Skeletal muscle satellite cell (primary cell): ENCODE measurements at regions not wholly inside any gene's neighbourhood (a gene's known extent, or its start where the extent isn't known, plus 50 kb on each side); places are given as distances from the start of the nearest gene placed in this dataset.

Source experiments
- H3K27me3 ChIP-seq: 2 replicates; pipeline ENCODE4 v1.7.0; 2013; ENCODE audit warnings: low read length; ENCODE audit not compliant: control insufficient read depth, insufficient read depth
- H3K36me3 ChIP-seq: 2 replicates; pipeline ENCODE4 v1.7.0; 2013; ENCODE audit warnings: mild to moderate bottlenecking, control low read depth, low read length; ENCODE audit not compliant: insufficient read depth
- H3K4me1 ChIP-seq: 2 replicates; pipeline ENCODE4 v1.7.0; 2013; ENCODE audit warnings: low read length; ENCODE audit not compliant: control insufficient read depth, insufficient read depth
- H3K4me2 ChIP-seq: 2 replicates; pipeline ENCODE4 v1.7.0; 2013; ENCODE audit warnings: mild to moderate bottlenecking, low read length
- H3K4me3 ChIP-seq: 2 replicates; pipeline ENCODE4 v1.7.0; 2013; ENCODE audit warnings: low read length
- H3K9ac ChIP-seq: 2 replicates; pipeline ENCODE4 v1.7.0; 2013; ENCODE audit warnings: mild to moderate bottlenecking, low read depth, low read length, moderate library complexity
- H3K9me3 ChIP-seq: replicated peaks from 2 replicates; pipeline ENCODE4 v1.7.0; 2013; ENCODE audit warnings: mild to moderate bottlenecking, control low read depth, low read length

- H3K36me3 ChIP-seq, result no peaks in the 10 kb centered on the region
- no peaks in the 10 kb centered on the region for H3K27me3 ChIP-seq
These were observed 1025.2 kb upstream of the GOT2 start for GRCh38 chr16:59759296-59759695.

GRCh38 chr16:59758848-59759247 lies 1024.7 kb upstream of the GOT2 start:
- Histone ChIP-seq H3K9me3 (no peaks in the 10 kb centered on the region), H3K4me2 (no peak overlapping the region), H3K27me3 (no peaks in the 10 kb centered on the region), H3K4me3 (no peak overlapping the region), H3K4me1 (no peaks in the 10 kb centered on the region), H3K36me3 (no peaks in the 10 kb centered on the region), H3K9ac (no peak overlapping the region)

More at GRCh38 chr16:59759296-59759695, 1025.2 kb upstream of the GOT2 start:
- Histone ChIP-seq H3K4me1 (no peaks in the 10 kb centered on the region), H3K4me2 (no peak overlapping the region), H3K9me3 (no peaks in the 10 kb centered on the region), H3K4me3 (no peak overlapping the region), H3K9ac (no peak overlapping the region)

- Histone ChIP-seq H3K9me3 (no peaks in the 10 kb centered on the region), H3K27me3 (no peaks in the 10 kb centered on the region), H3K36me3 (no peaks in the 10 kb centered on the region)
These were observed 1020.7 kb upstream of the GOT2 start for GRCh38 chr16:59754854-59755253.

GRCh38 chr16:59749662-59750336 lies 1015.7 kb upstream of the GOT2 start:
- no peak overlapping the region for H3K4me3 ChIP-seq
- no peaks in the 10 kb centered on the region for H3K36me3 ChIP-seq
- H3K4me2 ChIP-seq, result no peak overlapping the region
- no peaks in the 10 kb centered on the region for H3K4me1 ChIP-seq
- H3K9me3 ChIP-seq, result no peaks in the 10 kb centered on the region
- H3K9ac ChIP-seq, result no peak overlapping the region
- no peaks in the 10 kb centered on the region for H3K27me3 ChIP-seq

More at GRCh38 chr16:59754854-59755253, 1020.7 kb upstream of the GOT2 start:
- Histone ChIP-seq H3K9ac (no peak overlapping the region), H3K4me1 (no peaks in the 10 kb centered on the region), H3K4me3 (no peak overlapping the region), H3K4me2 (no peak overlapping the region)

- Histone ChIP-seq H3K9me3 (no peaks in the 10 kb centered on the region), H3K4me1 (no peaks in the 10 kb centered on the region), H3K4me3 (no peak overlapping the region), H3K27me3 (no peaks in the 10 kb centered on the region), H3K36me3 (no peaks in the 10 kb centered on the region), H3K4me2 (no peak overlapping the region), H3K9ac (no peak overlapping the region)
These were observed 1014.4 kb upstream of the GOT2 start for GRCh38 chr16:59748531-59748930.

GRCh38 chr16:59743504-59743903 lies 1009.4 kb upstream of the GOT2 start:
- Histone ChIP-seq H3K9me3 (no peaks in the 10 kb centered on the region), H3K4me3 (no peak overlapping the region), H3K9ac (no peak overlapping the region), H3K27me3 (no peaks in the 10 kb centered on the region), H3K36me3 (no peaks in the 10 kb centered on the region), H3K4me2 (no peak overlapping the region), H3K4me1 (no peaks in the 10 kb centered on the region)

- H3K9ac ChIP-seq, result no peak overlapping the region
- H3K4me1 ChIP-seq, result no peaks in the 10 kb centered on the region
- H3K4me3 ChIP-seq, result no peak overlapping the region
- no peaks in the 10 kb centered on the region for H3K27me3 ChIP-seq
- no peaks in the 10 kb centered on the region for H3K36me3 ChIP-seq
- no peaks in the 10 kb centered on the region for H3K9me3 ChIP-seq
- H3K4me2 ChIP-seq, result no peak overlapping the region
These were observed 1006.7 kb upstream of the GOT2 start for GRCh38 chr16:59740858-59741257.

- no peak overlapping the region for H3K9ac ChIP-seq
- no peaks in the 10 kb centered on the region for H3K9me3 ChIP-seq
- H3K4me2 ChIP-seq, result no peak overlapping the region
- no peak overlapping the region for H3K4me3 ChIP-seq
- no peaks in the 10 kb centered on the region for H3K36me3 ChIP-seq
- H3K4me1 ChIP-seq, result no peaks in the 10 kb centered on the region
- H3K27me3 ChIP-seq, result no peaks in the 10 kb centered on the region
These were observed 1003.2 kb upstream of the GOT2 start for GRCh38 chr16:59737274-59737673.

- Histone ChIP-seq H3K9ac (no peak overlapping the region), H3K4me3 (no peak overlapping the region), H3K36me3 (no peaks in the 10 kb centered on the region), H3K27me3 (peaks cover 3% of the 10 kb centered on the region), H3K9me3 (no peaks in the 10 kb centered on the region), H3K4me1 (no peaks in the 10 kb centered on the region), H3K4me2 (no peak overlapping the region)
These were observed 999.2 kb upstream of the GOT2 start for GRCh38 chr16:59733321-59733720.

- Histone ChIP-seq H3K4me1 (no peaks in the 10 kb centered on the region), H3K4me2 (no peak overlapping the region), H3K27me3 (peaks cover 3% of the 10 kb centered on the region)
These were observed 995.5 kb upstream of the GOT2 start for GRCh38 chr16:59729613-59730012.

GRCh38 chr16:59719121-59719520 lies 985.0 kb upstream of the GOT2 start:
- Histone ChIP-seq H3K9ac (no peak overlapping the region), H3K36me3 (no peaks in the 10 kb centered on the region), H3K4me3 (no peak overlapping the region), H3K27me3 (no peaks in the 10 kb centered on the region), H3K4me1 (no peaks in the 10 kb centered on the region), H3K9me3 (no peaks in the 10 kb centered on the region), H3K4me2 (no peak overlapping the region)

More at GRCh38 chr16:59729613-59730012, 995.5 kb upstream of the GOT2 start:
- Histone ChIP-seq H3K4me3 (no peak overlapping the region), H3K9ac (no peak overlapping the region), H3K36me3 (no peaks in the 10 kb centered on the region), H3K9me3 (no peaks in the 10 kb centered on the region)

GRCh38 chr16:59707436-59708226 lies 973.5 kb upstream of the GOT2 start:
- Histone ChIP-seq H3K4me2 (no peak overlapping the region), H3K9me3 (no peaks in the 10 kb centered on the region), H3K36me3 (no peaks in the 10 kb centered on the region), H3K4me1 (no peaks in the 10 kb centered on the region), H3K4me3 (no peak overlapping the region), H3K27me3 (peaks cover 8% of the 10 kb centered on the region), H3K9ac (no peak overlapping the region)
